GM18505 (cell line): ENCODE measurements at regions not wholly inside any gene's neighbourhood (a gene's known extent, or its start where the extent isn't known, plus 50 kb on each side); places are given as distances from the start of the nearest gene placed in this dataset.

Experiments used
- ATAC-seq: cut with Tn5 transposase; IDR thresholded peaks from one replicate; pipeline ENCODE4 v1.9.1; 2021; ENCODE audit not compliant: unreplicated experiment
- POLR2A ChIP-seq: IDR thresholded peaks from 4 replicates; pipeline ENCODE4 v1.6.1; 2011; ENCODE audit warnings: borderline replicate concordance; ENCODE audit not compliant: insufficient read depth, insufficient read length; ENCODE audit errors: extremely low read depth

- TF ChIP-seq POLR2A: no peak
- no peak for ATAC-seq
Observed at GRCh38 chr11:104523611-104524010, 359.7 kb upstream of the PDGFD start.

DNA sequence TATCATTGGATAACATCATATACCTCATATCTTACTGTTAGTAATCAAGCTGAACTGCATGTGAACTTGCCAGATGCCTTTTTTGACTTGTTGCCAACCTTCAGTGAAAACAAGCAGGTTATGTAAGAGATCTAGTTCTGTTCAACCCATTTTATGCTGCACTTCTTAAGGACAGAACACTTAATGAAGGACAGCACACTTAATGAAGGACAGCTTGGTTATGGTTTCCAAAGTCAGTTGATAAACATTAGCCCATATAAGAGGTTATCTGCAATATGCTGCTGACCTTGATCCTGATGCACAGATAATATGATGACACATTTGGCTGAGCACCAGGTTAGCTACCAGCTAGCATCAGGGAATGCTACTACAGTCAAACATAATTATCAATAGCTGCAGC, 358.7 kb upstream of the PDGFD start:
- TF ChIP-seq POLR2A: no peak
- ATAC-seq: no peak

DNA sequence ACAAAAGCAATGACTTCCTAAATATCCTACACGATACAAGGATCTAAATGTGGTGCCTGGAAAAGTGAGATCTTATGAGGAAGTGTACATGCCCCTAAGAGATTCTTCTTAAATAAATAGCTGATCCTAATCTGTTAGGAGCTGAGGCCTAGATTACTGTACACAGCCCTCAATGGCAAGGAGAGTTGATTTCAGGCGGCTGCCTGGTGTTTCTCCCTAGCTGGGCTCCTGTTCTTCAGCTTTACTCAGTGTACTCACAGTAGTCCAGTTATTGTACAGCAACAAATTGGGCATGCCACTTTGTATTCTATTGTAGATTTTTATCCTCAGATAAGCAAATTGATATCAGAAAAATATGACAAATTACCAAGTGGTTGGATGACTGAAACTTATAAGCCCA, 358.2 kb upstream of the PDGFD start:
- no peak for TF ChIP-seq POLR2A
- no peak for ATAC-seq

GRCh38 chr11:104510169-104510568, 346.2 kb upstream of the PDGFD start:
- no peak for ATAC-seq
- TF ChIP-seq POLR2A: no peak

GRCh38 chr11:104490182-104490581, 326.2 kb upstream of the PDGFD start:
- TF ChIP-seq POLR2A: no peak
- no peak for ATAC-seq

DNA sequence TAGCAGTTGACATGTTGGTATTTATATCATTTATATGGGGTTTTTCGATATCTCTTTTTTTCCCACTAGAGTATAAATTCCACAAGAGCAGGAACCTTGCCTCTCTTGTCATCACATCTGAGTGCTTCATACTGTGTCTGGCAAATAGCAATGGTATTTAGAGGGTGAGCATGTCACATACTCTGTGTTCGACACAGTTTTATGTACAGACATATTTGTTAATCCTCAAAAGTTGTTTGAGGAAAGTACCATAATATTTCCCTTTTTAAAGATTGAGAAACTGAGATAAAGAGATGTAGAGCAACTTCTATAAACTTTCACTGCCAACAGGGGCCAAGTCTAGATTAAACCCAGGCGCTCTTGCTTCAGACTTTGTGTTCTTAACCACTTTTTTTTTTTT, 324.6 kb upstream of the PDGFD start:
- no peak for TF ChIP-seq POLR2A
- ATAC-seq: no peak

GRCh38 chr11:104487046-104487806, 323.3 kb upstream of the PDGFD start:
- no peak for ATAC-seq
- no peak for TF ChIP-seq POLR2A

- ATAC-seq: no peak
- no peak for TF ChIP-seq POLR2A
Observed at GRCh38 chr11:104484804-104485554, 321.0 kb upstream of the PDGFD start.

- no peak for TF ChIP-seq POLR2A
- ATAC-seq: no peak
Observed at GRCh38 chr11:104476898-104477297, 313.0 kb upstream of the PDGFD start.

DNA sequence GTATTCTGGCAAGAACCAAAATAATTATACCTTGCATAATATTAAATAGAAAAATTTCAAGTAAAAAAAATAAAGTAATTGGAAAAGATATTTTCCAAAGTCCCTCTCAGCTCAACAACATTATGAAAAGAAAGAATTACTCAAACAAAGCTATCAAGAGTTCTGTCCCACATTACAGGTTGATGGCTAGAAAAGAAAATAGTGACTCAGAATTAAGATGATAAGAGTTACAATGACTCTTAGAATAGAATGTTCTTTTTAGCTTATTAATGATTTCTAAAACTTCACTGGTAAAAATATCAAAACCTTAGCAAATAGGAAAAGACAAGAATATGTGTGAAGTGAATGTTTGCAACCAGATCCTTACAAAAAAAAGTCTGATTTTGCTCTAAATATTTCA, 312.5 kb upstream of the PDGFD start:
- TF ChIP-seq POLR2A: no peak
- no peak for ATAC-seq

DNA sequence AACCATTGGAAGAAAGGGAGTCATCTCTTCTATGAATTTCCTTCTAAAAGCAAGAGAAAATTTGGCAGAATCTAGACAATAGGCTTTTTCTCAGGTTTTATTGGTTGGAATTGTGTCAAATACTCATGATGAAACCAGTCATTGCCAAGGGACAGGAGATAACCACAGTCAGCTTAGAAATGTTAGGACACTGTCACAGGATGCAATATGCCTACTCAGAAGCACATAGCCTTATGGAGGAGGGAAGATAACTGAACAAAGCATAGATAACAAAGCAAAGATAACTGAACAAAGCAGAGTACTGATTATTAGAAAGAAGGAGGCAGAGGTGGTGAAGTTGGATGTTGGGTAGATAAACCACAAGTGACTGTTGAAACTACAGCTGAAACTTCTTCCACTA, 303.5 kb upstream of the PDGFD start:
- ATAC-seq: no peak

DNA sequence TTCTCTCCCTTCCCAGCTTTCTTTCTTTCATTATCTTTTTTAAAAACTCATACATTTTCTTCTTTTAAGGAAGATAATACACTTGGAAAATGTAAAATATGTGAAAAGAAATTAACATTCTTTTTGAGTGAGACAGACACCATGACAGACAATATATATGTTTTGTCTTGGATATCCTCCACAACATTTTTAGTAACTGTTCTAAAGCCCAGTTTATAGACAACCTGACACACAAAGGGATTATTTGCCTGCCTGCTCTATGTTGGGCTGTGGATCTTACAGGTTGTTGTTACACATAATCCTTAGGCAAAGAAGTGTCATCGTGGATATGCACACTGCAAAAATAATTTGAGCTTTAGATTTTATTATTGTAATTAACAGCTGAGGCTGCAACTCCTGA, 301.4 kb upstream of the PDGFD start:
- ATAC-seq: no peak
- TF ChIP-seq POLR2A: no peak

More for the DNA sequence above, 303.5 kb upstream of the PDGFD start:
- no peak for TF ChIP-seq POLR2A

DNA sequence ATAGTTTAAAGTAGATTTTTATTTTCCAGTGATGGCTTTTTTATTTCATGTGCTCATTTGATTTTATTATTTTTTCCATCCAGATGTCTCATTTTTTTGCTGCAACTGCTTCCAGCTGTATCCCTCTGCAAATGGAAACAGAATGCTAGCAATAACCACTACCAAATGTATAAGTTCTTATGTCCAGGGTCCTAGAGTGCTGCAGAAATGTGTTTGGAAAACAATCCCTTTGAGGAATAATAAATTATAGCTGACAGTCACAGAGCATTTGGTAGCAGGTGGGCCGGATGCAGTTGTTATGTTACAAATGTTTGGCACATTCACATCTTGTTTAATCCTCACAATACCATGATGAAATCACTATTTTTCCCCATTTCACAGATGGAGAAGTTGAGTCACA, 300.7 kb upstream of the PDGFD start:
- ATAC-seq: no peak
- TF ChIP-seq POLR2A: no peak

DNA sequence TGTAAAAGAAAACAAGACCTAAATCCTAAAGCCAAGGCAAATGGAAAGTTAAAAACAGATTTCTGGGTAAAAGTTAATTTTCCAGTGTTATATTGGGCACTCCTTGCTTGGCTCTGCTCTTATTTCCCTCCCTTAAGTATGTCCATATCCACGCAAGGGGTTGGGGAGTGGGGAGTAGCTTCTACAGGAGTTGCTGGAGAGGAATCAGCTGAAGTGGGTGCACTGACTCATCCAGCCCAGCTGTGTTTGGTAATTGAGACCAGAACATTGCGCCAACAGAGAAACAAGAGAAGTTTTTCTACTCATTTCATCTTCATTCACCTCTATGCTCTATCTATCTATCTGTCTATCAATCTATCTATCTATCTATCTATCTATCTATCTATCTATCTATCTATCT, 298.4 kb upstream of the PDGFD start:
- ATAC-seq: no peak
- TF ChIP-seq POLR2A: no peak

DNA sequence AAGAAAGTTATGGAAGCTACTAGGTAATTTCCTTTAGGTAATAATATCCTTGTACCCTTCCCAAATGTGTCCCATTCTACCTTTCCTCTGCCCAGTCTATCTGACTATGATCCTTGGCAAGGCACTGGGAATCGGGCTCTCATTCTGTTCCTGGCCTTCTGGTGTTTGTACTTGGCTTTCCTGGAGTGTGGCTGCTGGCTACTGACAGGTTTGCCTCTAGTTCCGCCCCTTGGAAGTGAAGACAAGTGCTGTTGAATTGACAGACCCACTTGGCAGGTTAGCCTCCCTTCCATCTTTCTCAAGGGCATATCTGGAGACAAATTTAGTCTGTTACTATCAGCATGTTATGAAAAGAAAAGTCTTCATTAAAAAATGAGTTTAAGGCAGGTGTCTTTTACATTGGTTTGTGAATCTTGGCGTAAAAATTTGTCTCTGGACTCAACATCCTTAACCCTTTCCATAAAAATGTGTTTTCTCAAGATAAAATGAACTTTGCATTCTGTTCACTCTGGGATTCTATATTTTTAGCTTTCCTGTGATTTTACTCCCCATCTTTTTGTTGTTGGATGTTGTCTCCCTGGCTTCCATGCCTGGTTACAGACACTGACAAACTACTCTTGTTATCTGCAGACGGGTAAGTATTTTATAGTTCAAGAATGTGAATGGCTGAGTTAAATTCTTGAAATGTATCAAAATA, 287.4 kb upstream of the PDGFD start:
- TF ChIP-seq POLR2A: no peak
- no peak for ATAC-seq

DNA sequence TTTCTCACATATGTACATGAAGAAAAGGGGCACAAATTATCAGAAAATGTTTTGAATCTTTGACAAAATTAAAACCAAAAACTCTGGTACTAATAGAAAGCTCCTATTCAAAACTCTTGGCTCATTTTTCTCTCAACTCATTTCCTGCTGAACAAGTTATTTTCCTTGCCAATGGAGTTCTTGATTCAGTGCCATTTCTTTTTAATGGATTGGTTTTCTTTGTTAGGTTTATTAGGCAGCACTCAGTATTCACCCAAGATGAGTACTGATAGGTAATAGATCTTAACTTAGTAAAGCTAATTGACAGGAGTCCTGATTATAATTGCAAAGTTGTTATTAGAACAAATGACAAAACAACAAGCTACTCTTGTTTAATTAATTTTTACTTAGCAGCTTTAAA, 279.4 kb upstream of the PDGFD start:
- no peak for ATAC-seq
- no peak for TF ChIP-seq POLR2A
